ENCODE measurements at regions not wholly inside any gene's neighbourhood (a gene's known extent, or its start where the extent isn't known, plus 50 kb on each side); places are given as distances from the start of the nearest gene placed in this dataset.

- no peak for ATAC-seq
- no peaks in the 10 kb centered on the region for H3K4me1 ChIP-seq (ENCODE audit: control insufficient read depth, insufficient read depth, low read length)
- ChIA-PET CTCF (no interaction called here), POLR2A (interaction anchor here (0.6 kb wide), 1 partner anchor 36 kb away, joined by 5 read pairs; no protein-coding TSS in a partner anchor)
- H3K27ac ChIP-seq (ENCODE audit: low read length), result no peak overlapping the region
- no peaks in the 10 kb centered on the region for H3K36me3 ChIP-seq (ENCODE audit: control insufficient read depth, insufficient read depth, low read length)
- intact Hi-C loops (cut with micrococcal nuclease; ENCODE audit: unreplicated experiment) (no loop called here), in situ Hi-C loops (cut with HindIII; ENCODE audit: low pct_unique_long_range_greater_than_20kb, low sequenced_read_pairs) (no loop called here)
- no peak for DNase-seq (ENCODE audit: low read depth, low spot score)
- no peak for TF ChIP-seq SIN3A (IDR thresholded peaks at IDR 0.05; ENCODE audit: borderline replicate concordance, insufficient read depth, low read depth, low read length)
- TF ChIP-seq, protein P1, sequence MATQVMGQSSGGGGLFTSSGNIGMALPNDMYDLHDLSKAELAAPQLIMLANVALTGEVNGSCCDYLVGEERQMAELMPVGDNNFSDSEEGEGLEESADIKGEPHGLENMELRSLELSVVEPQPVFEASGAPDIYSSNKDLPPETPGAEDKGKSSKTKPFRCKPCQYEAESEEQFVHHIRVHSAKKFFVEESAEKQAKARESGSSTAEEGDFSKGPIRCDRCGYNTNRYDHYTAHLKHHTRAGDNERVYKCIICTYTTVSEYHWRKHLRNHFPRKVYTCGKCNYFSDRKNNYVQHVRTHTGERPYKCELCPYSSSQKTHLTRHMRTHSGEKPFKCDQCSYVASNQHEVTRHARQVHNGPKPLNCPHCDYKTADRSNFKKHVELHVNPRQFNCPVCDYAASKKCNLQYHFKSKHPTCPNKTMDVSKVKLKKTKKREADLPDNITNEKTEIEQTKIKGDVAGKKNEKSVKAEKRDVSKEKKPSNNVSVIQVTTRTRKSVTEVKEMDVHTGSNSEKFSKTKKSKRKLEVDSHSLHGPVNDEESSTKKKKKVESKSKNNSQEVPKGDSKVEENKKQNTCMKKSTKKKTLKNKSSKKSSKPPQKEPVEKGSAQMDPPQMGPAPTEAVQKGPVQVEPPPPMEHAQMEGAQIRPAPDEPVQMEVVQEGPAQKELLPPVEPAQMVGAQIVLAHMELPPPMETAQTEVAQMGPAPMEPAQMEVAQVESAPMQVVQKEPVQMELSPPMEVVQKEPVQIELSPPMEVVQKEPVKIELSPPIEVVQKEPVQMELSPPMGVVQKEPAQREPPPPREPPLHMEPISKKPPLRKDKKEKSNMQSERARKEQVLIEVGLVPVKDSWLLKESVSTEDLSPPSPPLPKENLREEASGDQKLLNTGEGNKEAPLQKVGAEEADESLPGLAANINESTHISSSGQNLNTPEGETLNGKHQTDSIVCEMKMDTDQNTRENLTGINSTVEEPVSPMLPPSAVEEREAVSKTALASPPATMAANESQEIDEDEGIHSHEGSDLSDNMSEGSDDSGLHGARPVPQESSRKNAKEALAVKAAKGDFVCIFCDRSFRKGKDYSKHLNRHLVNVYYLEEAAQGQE (IDR thresholded peaks at IDR 0.05; ENCODE audit: insufficient read depth in 1 of 2, low read depth in 2 of 2, low read length in 1 of 2), result no peak
- TF ChIP-seq CTCF (IDR thresholded peaks at IDR 0.05), result no peak
- TF ChIP-seq POLR2AphosphoS5 (IDR thresholded peaks at IDR 0.05; ENCODE audit: low read depth, low read length), result no peak
- no peak for TF ChIP-seq TCF7L2 (IDR thresholded peaks at IDR 0.05; ENCODE audit: low read depth, low read length)
- no TSS peak for BruUV-seq (replicated peaks)
- no peaks in the 10 kb centered on the region for H3K27me3 ChIP-seq (ENCODE audit: control insufficient read depth, insufficient read depth, low read length)
- no peaks in the 10 kb centered on the region for H3K9me3 ChIP-seq (ENCODE audit: control insufficient read depth, insufficient read depth, low read depth, low read length)
- no peak overlapping the region for H3K4me3 ChIP-seq (ENCODE audit: low read depth in 2 of 2, low read length in 2 of 2)
Observed at GRCh38 chr6:21496706-21497105, 96.8 kb upstream of the SOX4 start.

GRCh38 chr6:21500314-21501020, 93.1 kb upstream of the SOX4 start:
- Histone ChIP-seq H3K27me3 (ENCODE audit: control insufficient read depth, insufficient read depth, low read length) (no peaks in the 10 kb centered on the region), H3K36me3 (ENCODE audit: control insufficient read depth, insufficient read depth, low read length) (no peaks in the 10 kb centered on the region), H3K4me1 (ENCODE audit: control insufficient read depth, insufficient read depth, low read length) (no peaks in the 10 kb centered on the region), H3K9me3 (ENCODE audit: control insufficient read depth, insufficient read depth, low read depth, low read length) (no peaks in the 10 kb centered on the region), H3K27ac (ENCODE audit: low read length) (no peak overlapping the region), H3K4me3 (ENCODE audit: low read depth in 2 of 2, low read length in 2 of 2) (no peak overlapping the region)
- BruUV-seq (replicated peaks), result no TSS peak
- no peak for DNase-seq (ENCODE audit: low read depth, low spot score)
- intact Hi-C loops (cut with micrococcal nuclease; ENCODE audit: unreplicated experiment), result no loop called here
- no peak for TF ChIP-seq POLR2AphosphoS5 (IDR thresholded peaks at IDR 0.05; ENCODE audit: low read depth, low read length)
- TF ChIP-seq TCF7L2 (IDR thresholded peaks at IDR 0.05; ENCODE audit: low read depth, low read length), result no peak
- TF ChIP-seq CTCF (IDR thresholded peaks at IDR 0.05), result no peak
- TF ChIP-seq, protein P1 (IDR thresholded peaks at IDR 0.05; ENCODE audit: insufficient read depth in 1 of 2, low read depth in 2 of 2, low read length in 1 of 2), result no peak
- no peak for TF ChIP-seq SIN3A (IDR thresholded peaks at IDR 0.05; ENCODE audit: borderline replicate concordance, insufficient read depth, low read depth, low read length)
- POLR2A ChIA-PET, result no interaction called here
- in situ Hi-C loops (cut with HindIII; ENCODE audit: low pct_unique_long_range_greater_than_20kb, low sequenced_read_pairs), result no loop called here
- CTCF ChIA-PET, result no interaction called here
- ATAC-seq, result no peak
